Bone marrow (tissue), 2 donors: ENCODE measurements at regions not wholly inside any gene's neighbourhood (a gene's known extent, or its start where the extent isn't known, plus 50 kb on each side); places are given as distances from the start of the nearest gene placed in this dataset.
"Not testable (repeated sequence)": the region's sequence is repeated elsewhere in the genome, so short reads cannot be mapped to it uniquely, and the experiment has no call there.

ENCODE experiments used
- DNase-seq, 2 donors: peaks; one replicate each; lab custom pipeline; 2025; lab: John Stamatoyannopoulos, UW

DNA sequence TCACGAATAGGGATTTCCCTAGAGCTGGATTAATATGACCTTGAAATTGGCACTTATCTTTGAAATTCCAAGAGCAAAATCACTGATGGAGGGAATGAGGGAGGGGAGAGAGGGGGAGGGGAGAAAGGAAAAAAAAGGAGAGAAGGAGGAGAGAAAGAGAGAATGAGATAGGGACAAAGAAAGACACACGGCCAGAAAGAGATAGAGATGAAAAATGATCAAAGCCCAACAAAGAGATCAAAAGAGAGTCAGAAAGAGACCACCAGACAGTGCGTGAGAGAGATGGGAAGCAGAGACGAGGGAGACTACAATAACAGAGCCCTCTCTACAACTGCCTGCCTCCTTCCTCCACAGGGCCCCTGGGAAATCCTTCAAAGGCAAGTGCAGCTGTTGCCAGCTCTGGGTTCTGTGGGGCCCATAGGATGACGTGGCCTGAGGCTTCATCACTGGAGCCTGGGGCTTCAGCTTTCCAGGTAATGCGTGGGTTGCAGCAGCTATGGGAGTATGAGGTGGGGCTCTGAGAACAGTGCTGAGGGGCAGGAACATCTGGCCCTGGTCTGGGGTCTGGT is 58.3 kb upstream of the SHB start:
- DNase-seq: no peak

DNA sequence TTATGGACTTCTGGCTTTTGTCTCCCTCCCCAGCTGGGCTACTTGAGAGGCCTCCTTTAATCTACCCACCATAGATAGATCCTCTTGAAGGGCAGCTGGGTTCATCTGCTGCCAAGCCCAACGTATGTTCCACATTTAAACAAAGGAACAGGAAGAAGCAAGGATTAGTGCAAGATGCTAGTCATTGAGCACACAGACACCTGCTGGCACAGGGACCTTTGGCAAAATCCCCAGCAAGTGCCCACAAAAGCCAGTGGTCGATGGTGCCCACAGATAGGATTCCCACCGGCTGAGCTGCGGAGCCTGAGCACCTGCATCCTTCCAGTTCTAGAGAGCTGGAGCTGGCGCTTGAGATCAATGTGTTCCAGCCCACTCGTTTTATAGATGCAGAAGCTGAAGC is 57.7 kb upstream of the SHB start:
- DNase-seq: no peak

GRCh38 chr9:38125889-38126288 is 56.9 kb upstream of the SHB start:
- DNase-seq: no peak

- DNase-seq: not testable (repeated sequence)
Observed at GRCh38 chr9:38123359-38123758, 54.3 kb upstream of the SHB start.

GRCh38 chr9:38120961-38121360 is 51.9 kb upstream of the SHB start:
- DNase-seq: no peak

- DNase-seq: no peak
Observed at GRCh38 chr9:38119560-38120236, 50.7 kb upstream of the SHB start.

DNA sequence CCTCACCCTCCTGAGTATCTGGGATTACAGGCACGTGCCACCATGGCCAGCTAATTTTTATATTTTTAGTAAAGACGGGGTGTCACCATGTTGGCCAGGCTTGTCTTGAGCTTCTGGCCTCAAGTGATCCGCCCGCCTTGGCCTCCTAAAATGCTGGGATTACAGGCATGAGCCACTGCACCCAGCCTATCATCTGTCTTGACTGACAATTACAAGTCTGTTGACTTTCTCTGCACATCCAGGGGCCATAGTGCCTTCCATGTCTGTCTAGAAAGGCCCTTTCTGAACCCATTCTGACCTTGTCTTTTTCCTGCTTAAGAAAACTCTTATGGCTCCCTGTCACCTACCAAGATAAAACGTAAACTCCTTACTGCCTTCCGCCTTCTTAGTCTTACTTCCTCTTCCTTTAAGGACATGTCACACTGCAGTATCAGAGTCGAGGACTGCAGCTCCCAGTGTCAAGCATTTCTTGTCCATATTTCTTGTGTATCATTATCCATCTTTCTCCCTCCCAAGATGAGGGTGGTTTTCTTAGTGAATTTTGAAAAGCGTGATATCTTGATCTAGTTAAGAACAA is 49.9 kb upstream of the SHB start:
- DNase-seq: no peak
